CD4-positive, alpha-beta T cell (primary cell): ENCODE measurements at regions not wholly inside any gene's neighbourhood (a gene's known extent, or its start where the extent isn't known, plus 50 kb on each side); places are given as distances from the start of the nearest gene placed in this dataset.

Source experiments
- ATAC-seq: fragments of 200-7000 bp; cut with Tn5 transposase; one replicate; pipeline ENCODE4 v1.10.0; 2022; ENCODE audit warnings: mild to moderate bottlenecking; ENCODE audit not compliant: poor library complexity
- CTCF ChIA-PET: fragments of 350-600 bp; sonication (Branson Sonifier 250); formaldehyde crosslinking; loops from one replicate; lab custom pipeline; 2021; ENCODE audit warnings: antibody characterized with exemption, inconsistent platforms; lab: Charles Lee
- POLR2A ChIA-PET: fragments of 350-600 bp; sonication (Branson Sonifier 250); formaldehyde crosslinking; loops from one replicate; lab custom pipeline; 2021; ENCODE audit warnings: antibody characterized with exemption, inconsistent platforms; lab: Charles Lee
- DNase-seq, 14 experiments: peaks; one replicate each; pipeline ENCODE4 v3.0.0-alpha.2; 2013 to 2020; ENCODE audit warnings: mixed read lengths in 2 of 14
- H3K27ac ChIP-seq, 2 donors: one replicate each; pipeline versions ENCODE4 v1.5.1 to v1.7.0; 2013; ENCODE audit warnings: low read length in 2 of 2, low read depth in 1 of 2, mild to moderate bottlenecking in 1 of 2
- H3K27me3 ChIP-seq, 2 experiments: 1 replicate in 1 of 2; 2 replicates in 1 of 2; pipeline versions ENCODE4 v1.6.1 to v1.7.0; 2013; ENCODE audit warnings: low read length in 2 of 2, control low read depth in 1 of 2, mild to moderate bottlenecking in 1 of 2, moderate library complexity in 1 of 2; ENCODE audit not compliant: insufficient read depth in 2 of 2, control insufficient read depth in 1 of 2
- H3K36me3 ChIP-seq: one replicate; pipeline ENCODE4 v1.6.1; 2013; ENCODE audit warnings: low read length, control low read depth; ENCODE audit not compliant: insufficient read depth
- H3K4me1 ChIP-seq: one replicate; pipeline ENCODE4 v1.6.1; 2013; ENCODE audit warnings: low read length, control low read depth; ENCODE audit not compliant: insufficient read depth
- H3K4me3 ChIP-seq: one replicate; pipeline ENCODE4 v1.5.1; 2013; ENCODE audit warnings: mild to moderate bottlenecking, low read length, moderate library complexity
- H3K9me3 ChIP-seq, 2 experiments: 1 replicate in 1 of 2; 2 replicates in 1 of 2; pipeline versions ENCODE4 v1.6.1 to v1.7.0; 2013; ENCODE audit warnings: low read length in 2 of 2, mild to moderate bottlenecking in 2 of 2, control low read depth in 1 of 2, moderate library complexity in 1 of 2; ENCODE audit not compliant: control insufficient read depth in 1 of 2, insufficient read depth in 1 of 2
- H3K27ac Mint-ChIP-seq: one replicate; pipeline ENCODE4 v1.8.0; 2020; ENCODE audit warnings: mixed read lengths
- H3K27me3 Mint-ChIP-seq: one replicate; pipeline ENCODE4 v1.8.0; 2021; ENCODE audit warnings: mixed read lengths
- H3K36me3 Mint-ChIP-seq: one replicate; pipeline ENCODE4 v1.8.0; 2021; ENCODE audit warnings: low read depth, mixed read lengths
- H3K4me1 Mint-ChIP-seq: one replicate; pipeline ENCODE4 v1.8.0; 2021; ENCODE audit warnings: low read depth, mixed read lengths
- H3K4me3 Mint-ChIP-seq: one replicate; pipeline ENCODE4 v1.8.0; 2020; ENCODE audit warnings: mild to moderate bottlenecking, mixed read lengths
- H3K9me3 Mint-ChIP-seq: one replicate; pipeline ENCODE4 v1.8.0; 2020; ENCODE audit warnings: mixed read lengths
- CTCF ChIP-seq: fragments of 200-600 bp; IDR thresholded peaks from one replicate; pipeline ENCODE4 v1.8.0; 2022; ENCODE audit warnings: antibody characterized with exemption, mild to moderate bottlenecking
- intact Hi-C, 2 experiments: fragments of 100-400 bp; cut with DNase I in 1 of 2; cut with micrococcal nuclease in 1 of 2; formaldehyde crosslinking; loops; one replicate each; pipeline versions ENCODE4 v1.15.1 to v1.9.0; 2023 to 2025; cut with DNase I, micrococcal nuclease

- Mint-ChIP-seq H3K27ac (no peak overlapping the region), H3K4me1 (no peaks in the 10 kb centered on the region), H3K9me3 (peaks cover 3% of the 10 kb centered on the region), H3K27me3 (no peaks in the 10 kb centered on the region), H3K4me3 (no peak overlapping the region), H3K36me3 (no peaks in the 10 kb centered on the region)
- no peaks in the 10 kb centered on the region for H3K4me1 ChIP-seq
- H3K4me3 ChIP-seq, result no peak overlapping the region
- intact Hi-C loops, result no loop called here
- H3K9me3 ChIP-seq, result peaks cover 0 to 3% of the 10 kb centered on the region in 2 experiments
- no peak for DNase-seq
- TF ChIP-seq CTCF, result no peak
- ATAC-seq, result no peak
- ChIA-PET CTCF (no interaction called here), POLR2A (no interaction called here)
- no peaks in the 10 kb centered on the region for H3K36me3 ChIP-seq
- H3K27me3 ChIP-seq, result no peaks in the 10 kb centered on the region
- H3K27ac ChIP-seq, result no peak overlapping the region
Measured at GRCh38 chr12:115260762-115261675, 577.0 kb upstream of the TBX3 start.

- no peak for TF ChIP-seq CTCF
- H3K4me1 Mint-ChIP-seq, result no peaks in the 10 kb centered on the region
- peaks cover 3% of the 10 kb centered on the region for H3K9me3 Mint-ChIP-seq
- ChIA-PET CTCF (no interaction called here), POLR2A (no interaction called here)
- no peak for ATAC-seq
- Histone ChIP-seq H3K9me3 (peaks cover 0 to 3% of the 10 kb centered on the region in 2 experiments), H3K36me3 (no peaks in the 10 kb centered on the region), H3K4me1 (no peaks in the 10 kb centered on the region), H3K27ac (no peak overlapping the region), H3K27me3 (no peaks in the 10 kb centered on the region), H3K4me3 (no peak overlapping the region)
- intact Hi-C loops, result no loop called here
- H3K27me3 Mint-ChIP-seq, result no peaks in the 10 kb centered on the region
- H3K36me3 Mint-ChIP-seq, result no peaks in the 10 kb centered on the region
- DNase-seq, result no peak
- no peak overlapping the region for H3K27ac Mint-ChIP-seq
- H3K4me3 Mint-ChIP-seq, result no peak overlapping the region
Measured at GRCh38 chr12:115259968-115260747, 576.2 kb upstream of the TBX3 start.

GRCh38 chr12:115257791-115258190 lies 573.8 kb upstream of the TBX3 start:
- Histone ChIP-seq H3K27ac (no peak overlapping the region), H3K4me3 (no peak overlapping the region), H3K27me3 (no peaks in the 10 kb centered on the region), H3K9me3 (peaks cover 3 to 4% of the 10 kb centered on the region in 2 experiments), H3K36me3 (no peaks in the 10 kb centered on the region), H3K4me1 (no peaks in the 10 kb centered on the region)
- H3K4me3 Mint-ChIP-seq, result no peak overlapping the region
- ChIA-PET CTCF (no interaction called here), POLR2A (no interaction called here)
- no peak for TF ChIP-seq CTCF
- H3K27me3 Mint-ChIP-seq, result no peaks in the 10 kb centered on the region
- ATAC-seq (no peak), DNase-seq (no peak)
- peaks cover 4% of the 10 kb centered on the region for H3K9me3 Mint-ChIP-seq
- no peaks in the 10 kb centered on the region for H3K4me1 Mint-ChIP-seq
- no peak overlapping the region for H3K27ac Mint-ChIP-seq
- intact Hi-C loops, result no loop called here
- no peaks in the 10 kb centered on the region for H3K36me3 Mint-ChIP-seq
